Fibroblast of lung (primary cell): ENCODE measurements at regions not wholly inside any gene's neighbourhood (a gene's known extent, or its start where the extent isn't known, plus 50 kb on each side); places are given as distances from the start of the nearest gene placed in this dataset.

Experiments used
- EZH2 ChIP-seq: IDR thresholded peaks from 2 replicates; pipeline ENCODE4 v1.5.1; 2012; ENCODE audit warnings: low read length, control low read depth, mild to moderate bottlenecking; ENCODE audit errors: missing control alignments
- TF ChIP-seq, protein P1 (sequence below), 2 donors: IDR thresholded peaks in 1 of 2; conservative IDR thresholded peaks in 1 of 2; 1 replicate in 1 of 2; 2 replicates in 1 of 2; pipeline ENCODE4 v1.5.1; 2011 to 2012; ENCODE audit warnings: low read length in 2 of 2, control low read depth in 1 of 2, inconsistent platforms in 1 of 2, low read depth in 1 of 2, mild to moderate bottlenecking in 1 of 2

DNA sequence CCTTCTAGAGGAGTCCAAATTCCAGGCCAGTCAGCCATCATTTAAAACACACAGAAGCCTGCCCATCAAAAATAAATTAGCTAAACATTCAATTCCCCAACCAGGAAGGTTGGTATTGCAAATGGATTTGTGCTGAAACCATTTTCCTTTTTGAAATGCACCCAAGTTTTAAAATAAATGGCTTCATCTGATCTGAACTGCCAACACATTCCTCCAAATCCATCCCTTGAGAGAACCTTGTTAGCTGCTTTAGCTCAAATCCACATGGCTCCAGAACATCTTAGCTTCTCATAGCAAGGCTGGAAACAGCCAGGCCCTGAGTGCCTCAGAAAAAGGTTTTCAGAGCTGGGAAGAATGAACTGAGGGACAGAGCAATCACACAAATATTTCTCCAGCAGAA, 306.3 kb downstream of the FZD1 start:
- TF ChIP-seq, protein P1, sequence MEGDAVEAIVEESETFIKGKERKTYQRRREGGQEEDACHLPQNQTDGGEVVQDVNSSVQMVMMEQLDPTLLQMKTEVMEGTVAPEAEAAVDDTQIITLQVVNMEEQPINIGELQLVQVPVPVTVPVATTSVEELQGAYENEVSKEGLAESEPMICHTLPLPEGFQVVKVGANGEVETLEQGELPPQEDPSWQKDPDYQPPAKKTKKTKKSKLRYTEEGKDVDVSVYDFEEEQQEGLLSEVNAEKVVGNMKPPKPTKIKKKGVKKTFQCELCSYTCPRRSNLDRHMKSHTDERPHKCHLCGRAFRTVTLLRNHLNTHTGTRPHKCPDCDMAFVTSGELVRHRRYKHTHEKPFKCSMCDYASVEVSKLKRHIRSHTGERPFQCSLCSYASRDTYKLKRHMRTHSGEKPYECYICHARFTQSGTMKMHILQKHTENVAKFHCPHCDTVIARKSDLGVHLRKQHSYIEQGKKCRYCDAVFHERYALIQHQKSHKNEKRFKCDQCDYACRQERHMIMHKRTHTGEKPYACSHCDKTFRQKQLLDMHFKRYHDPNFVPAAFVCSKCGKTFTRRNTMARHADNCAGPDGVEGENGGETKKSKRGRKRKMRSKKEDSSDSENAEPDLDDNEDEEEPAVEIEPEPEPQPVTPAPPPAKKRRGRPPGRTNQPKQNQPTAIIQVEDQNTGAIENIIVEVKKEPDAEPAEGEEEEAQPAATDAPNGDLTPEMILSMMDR (conservative IDR thresholded peaks at IDR 0.05 in 1 of 2, IDR thresholded peaks at IDR 0.05 in 1 of 2; ENCODE audit: low read depth in 1 of 2, low read length in 2 of 2): no peak
- TF ChIP-seq EZH2: no peak
